ENCODE measurements at regions not wholly inside any gene's neighbourhood (a gene's known extent, or its start where the extent isn't known, plus 50 kb on each side); places are given as distances from the start of the nearest gene placed in this dataset.

DNA sequence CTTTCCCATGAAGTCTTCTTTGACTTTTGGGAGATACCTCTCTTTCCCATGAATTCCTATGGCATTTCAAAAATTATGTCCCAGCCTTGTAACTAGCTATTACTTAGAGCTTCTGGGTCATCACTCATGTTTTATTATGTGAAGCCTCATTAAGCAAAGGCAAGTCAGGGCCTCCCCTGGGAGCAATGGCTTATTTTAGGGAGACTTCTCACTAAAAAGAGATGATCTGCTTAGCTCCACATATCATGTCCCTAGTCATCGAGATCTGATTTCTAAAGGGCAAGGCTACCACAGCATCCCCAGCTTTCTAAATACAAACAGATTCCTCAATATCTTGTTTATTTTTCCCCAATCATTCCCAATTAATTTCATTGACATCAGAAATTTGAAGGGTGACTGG lies 154.0 kb upstream of the MANEA start:
- TF ChIP-seq POLR2AphosphoS5 (IDR thresholded peaks at IDR 0.05; ENCODE audit: low read depth, low read length), result no peak
- TF ChIP-seq, protein P1, sequence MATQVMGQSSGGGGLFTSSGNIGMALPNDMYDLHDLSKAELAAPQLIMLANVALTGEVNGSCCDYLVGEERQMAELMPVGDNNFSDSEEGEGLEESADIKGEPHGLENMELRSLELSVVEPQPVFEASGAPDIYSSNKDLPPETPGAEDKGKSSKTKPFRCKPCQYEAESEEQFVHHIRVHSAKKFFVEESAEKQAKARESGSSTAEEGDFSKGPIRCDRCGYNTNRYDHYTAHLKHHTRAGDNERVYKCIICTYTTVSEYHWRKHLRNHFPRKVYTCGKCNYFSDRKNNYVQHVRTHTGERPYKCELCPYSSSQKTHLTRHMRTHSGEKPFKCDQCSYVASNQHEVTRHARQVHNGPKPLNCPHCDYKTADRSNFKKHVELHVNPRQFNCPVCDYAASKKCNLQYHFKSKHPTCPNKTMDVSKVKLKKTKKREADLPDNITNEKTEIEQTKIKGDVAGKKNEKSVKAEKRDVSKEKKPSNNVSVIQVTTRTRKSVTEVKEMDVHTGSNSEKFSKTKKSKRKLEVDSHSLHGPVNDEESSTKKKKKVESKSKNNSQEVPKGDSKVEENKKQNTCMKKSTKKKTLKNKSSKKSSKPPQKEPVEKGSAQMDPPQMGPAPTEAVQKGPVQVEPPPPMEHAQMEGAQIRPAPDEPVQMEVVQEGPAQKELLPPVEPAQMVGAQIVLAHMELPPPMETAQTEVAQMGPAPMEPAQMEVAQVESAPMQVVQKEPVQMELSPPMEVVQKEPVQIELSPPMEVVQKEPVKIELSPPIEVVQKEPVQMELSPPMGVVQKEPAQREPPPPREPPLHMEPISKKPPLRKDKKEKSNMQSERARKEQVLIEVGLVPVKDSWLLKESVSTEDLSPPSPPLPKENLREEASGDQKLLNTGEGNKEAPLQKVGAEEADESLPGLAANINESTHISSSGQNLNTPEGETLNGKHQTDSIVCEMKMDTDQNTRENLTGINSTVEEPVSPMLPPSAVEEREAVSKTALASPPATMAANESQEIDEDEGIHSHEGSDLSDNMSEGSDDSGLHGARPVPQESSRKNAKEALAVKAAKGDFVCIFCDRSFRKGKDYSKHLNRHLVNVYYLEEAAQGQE (IDR thresholded peaks at IDR 0.05; ENCODE audit: insufficient read depth in 1 of 2, low read depth in 2 of 2, low read length in 2 of 2), result no peak
- no peak for TF ChIP-seq TAF1 (IDR thresholded peaks at IDR 0.05; ENCODE audit: borderline replicate concordance, insufficient read depth, low read length)
